Left lung (tissue), 4 donors: ENCODE measurements at regions not wholly inside any gene's neighbourhood (a gene's known extent, or its start where the extent isn't known, plus 50 kb on each side); places are given as distances from the start of the nearest gene placed in this dataset.
A peak's percentile ranks its signal among the peaks of the same experiment; 100 is the strongest.

Source experiments
- ATAC-seq: fragments of 200-7000 bp; cut with Tn5 transposase; one replicate; pipeline ENCODE4 v1.9.1; 2020; ENCODE audit warnings: moderate library complexity
- DNase-seq, 4 donors: peaks; one replicate each; pipeline ENCODE4 v3.0.0-alpha.2; 2013 to 2020
- H3K27ac ChIP-seq, 2 donors: fragments of 200-600 bp; sonication (generic) in 1 of 2; one replicate each; pipeline versions ENCODE4 v1.5.0 to v1.8.0; 2020 to 2021
- H3K27me3 ChIP-seq, 2 donors: fragments of 200-600 bp; sonication (generic) in 1 of 2; one replicate each; pipeline versions ENCODE4 v1.5.0 to v1.8.0; 2020 to 2021
- H3K36me3 ChIP-seq, 2 donors: fragments of 200-600 bp; sonication (generic) in 1 of 2; one replicate each; pipeline versions ENCODE4 v1.5.0 to v1.8.0; 2020 to 2021
- H3K4me1 ChIP-seq, 2 donors: fragments of 200-600 bp; one replicate each; pipeline ENCODE4 v1.8.0; 2021
- H3K4me3 ChIP-seq, 2 donors: fragments of 200-600 bp; sonication (generic) in 1 of 2; one replicate each; pipeline versions ENCODE4 v1.5.0 to v1.8.0; 2020 to 2021; ENCODE audit warnings: mild to moderate bottlenecking in 1 of 2
- H3K9me3 ChIP-seq, 2 donors: fragments of 200-600 bp; sonication (generic) in 1 of 2; one replicate each; pipeline versions ENCODE4 v1.5.0 to v1.8.0; 2020 to 2021
- CTCF ChIP-seq, 2 donors: fragments of 200-600 bp; sonication (generic) in 1 of 2; IDR thresholded peaks; one replicate each; pipeline versions ENCODE4 v1.5.0 to v1.8.0; 2021; ENCODE audit warnings: antibody characterized with exemption in 2 of 2
- intact Hi-C, 2 donors: fragments of 100-400 bp; cut with DNase I; formaldehyde crosslinking; loops; one replicate each; pipeline versions ENCODE4 v1.11.2 to v1.14.2; 2022
- donor health status: DM: no; HTN: yes; CAD: no.
- donor health status: DM: no; HTN: no; CAD: no.

- intact Hi-C loops, result no loop called here
- no peak overlapping the region for H3K4me3 ChIP-seq
- TF ChIP-seq CTCF (IDR thresholded peaks at IDR 0.05), result no peak
- H3K36me3 ChIP-seq, result no peaks in the 10 kb centered on the region
- H3K27ac ChIP-seq, result no peak overlapping the region
- DNase-seq (no peak), ATAC-seq (no peak)
- no peaks in the 10 kb centered on the region for H3K27me3 ChIP-seq
- peaks cover 0 to 5% of the 10 kb centered on the region in 2 donors for H3K9me3 ChIP-seq
- H3K4me1 ChIP-seq, result no peaks in the 10 kb centered on the region
These were observed 846.2 kb upstream of the POM121L12 start for GRCh38 chr7:52189153-52189778.

- intact Hi-C loops, result no loop called here
- no peaks in the 10 kb centered on the region for H3K4me1 ChIP-seq
- no peak for DNase-seq
- no peaks in the 10 kb centered on the region for H3K36me3 ChIP-seq
- no peak for ATAC-seq
- H3K27me3 ChIP-seq, result no peaks in the 10 kb centered on the region
- H3K27ac ChIP-seq, result no peak overlapping the region
- H3K4me3 ChIP-seq, result no peak overlapping the region
- TF ChIP-seq CTCF (IDR thresholded peaks at IDR 0.05), result no peak
- peaks cover 0 to 5% of the 10 kb centered on the region in 2 donors for H3K9me3 ChIP-seq
These were observed 851.3 kb upstream of the POM121L12 start for GRCh38 chr7:52184006-52184703.

GRCh38 chr7:52179934-52180333 lies 855.5 kb upstream of the POM121L12 start:
- Histone ChIP-seq H3K27me3 (no peaks in the 10 kb centered on the region), H3K9me3 (peaks cover 0 to 5% of the 10 kb centered on the region in 2 donors), H3K27ac (no peak overlapping the region), H3K36me3 (no peaks in the 10 kb centered on the region), H3K4me1 (no peaks in the 10 kb centered on the region), H3K4me3 (no peak overlapping the region)
- no peak for TF ChIP-seq CTCF (IDR thresholded peaks at IDR 0.05)
- ATAC-seq (no peak), DNase-seq (peak in 1 of 4 donors; percentile 72)
- intact Hi-C loops, result no loop called here

GRCh38 chr7:52168085-52168484 lies 851.5 kb upstream of the COBL start:
- no peak for DNase-seq
- no peak overlapping the region for H3K4me3 ChIP-seq
- intact Hi-C loops, result no loop called here
- ATAC-seq, result no peak
- no peak for TF ChIP-seq CTCF (IDR thresholded peaks at IDR 0.05)
- H3K4me1 ChIP-seq, result no peaks in the 10 kb centered on the region
- H3K9me3 ChIP-seq, result peaks cover 0 to 3% of the 10 kb centered on the region in 2 donors
- H3K27ac ChIP-seq, result no peak overlapping the region
- H3K27me3 ChIP-seq, result no peaks in the 10 kb centered on the region
- H3K36me3 ChIP-seq, result no peaks in the 10 kb centered on the region

GRCh38 chr7:52163311-52163710 lies 846.7 kb upstream of the COBL start:
- TF ChIP-seq CTCF (IDR thresholded peaks at IDR 0.05), result no peak
- intact Hi-C loops, result no loop called here

More at GRCh38 chr7:52163311-52163710, 846.7 kb upstream of the COBL start:
- no peaks in the 10 kb centered on the region for H3K36me3 ChIP-seq
- DNase-seq (no peak), ATAC-seq (no peak)
- H3K4me3 ChIP-seq, result no peak overlapping the region
- H3K27ac ChIP-seq, result no peak overlapping the region
- H3K27me3 ChIP-seq, result no peaks in the 10 kb centered on the region
- H3K9me3 ChIP-seq, result no peaks in the 10 kb centered on the region
- H3K4me1 ChIP-seq, result no peaks in the 10 kb centered on the region
